ENCODE measurements at regions not wholly inside any gene's neighbourhood (a gene's known extent, or its start where the extent isn't known, plus 50 kb on each side); places are given as distances from the start of the nearest gene placed in this dataset.
"Not testable (repeated sequence)": the region's sequence is repeated elsewhere in the genome, so short reads cannot be mapped to it uniquely, and the experiment has no call there.

GRCh38 chr5:32859211-32859641 lies 148.1 kb downstream of the NPR3 start:
- TF ChIP-seq POLR2A (IDR thresholded peaks at IDR 0.05), result no peak
- TF ChIP-seq EP300 (IDR thresholded peaks at IDR 0.05), result no peak
- no peak for TF ChIP-seq POLR2AphosphoS5 (IDR thresholded peaks at IDR 0.05)
- TF ChIP-seq CTCF (IDR thresholded peaks at IDR 0.05), result no peak
- no peak overlapping the region for H3K4me3 ChIP-seq
- H3K4me1 ChIP-seq, result no peaks in the 10 kb centered on the region
- H3K27me3 ChIP-seq, result no peaks in the 10 kb centered on the region
- no peaks in the 10 kb centered on the region for H3K36me3 ChIP-seq
- H3K27ac ChIP-seq, result no peak overlapping the region
- no peak for DNase-seq (ENCODE audit: low spot score in 2 of 2)
- H3K9me3 ChIP-seq, result peaks cover 5% of the 10 kb centered on the region

GRCh38 chr5:32865475-32865874 lies 154.4 kb downstream of the NPR3 start:
- 66% methylated on average over 5 of the region's 5 CpGs for WGBS
- TF ChIP-seq EP300 (IDR thresholded peaks at IDR 0.05) (no peak), POLR2A (IDR thresholded peaks at IDR 0.05) (no peak), POLR2AphosphoS5 (IDR thresholded peaks at IDR 0.05) (no peak), CTCF (IDR thresholded peaks at IDR 0.05) (no peak)
- no peak for DNase-seq (ENCODE audit: low spot score in 2 of 2)

GRCh38 chr5:32866138-32866537 lies 155.0 kb downstream of the NPR3 start:
- Histone ChIP-seq H3K27ac (no peak overlapping the region), H3K9me3 (no peaks in the 10 kb centered on the region), H3K27me3 (no peaks in the 10 kb centered on the region), H3K4me3 (no peak overlapping the region), H3K36me3 (no peaks in the 10 kb centered on the region), H3K4me1 (no peaks in the 10 kb centered on the region)
- 70% methylated on average over 1 of the region's 1 CpG for WGBS
- DNase-seq (ENCODE audit: low spot score in 2 of 2), result no peak
- TF ChIP-seq POLR2AphosphoS5 (IDR thresholded peaks at IDR 0.05) (no peak), EP300 (IDR thresholded peaks at IDR 0.05) (no peak), CTCF (IDR thresholded peaks at IDR 0.05) (no peak), POLR2A (IDR thresholded peaks at IDR 0.05) (no peak)

More at GRCh38 chr5:32865475-32865874, 154.4 kb downstream of the NPR3 start:
- Histone ChIP-seq H3K4me1 (no peaks in the 10 kb centered on the region), H3K4me3 (no peak overlapping the region), H3K27me3 (no peaks in the 10 kb centered on the region), H3K9me3 (no peaks in the 10 kb centered on the region), H3K27ac (no peak overlapping the region), H3K36me3 (no peaks in the 10 kb centered on the region)

GRCh38 chr5:32869216-32869615 lies 158.1 kb downstream of the NPR3 start:
- peaks cover 9% of the 10 kb centered on the region for H3K9me3 ChIP-seq
- no peak for DNase-seq (ENCODE audit: low spot score in 2 of 2)
- 66% methylated on average over 3 of the region's 3 CpGs for WGBS
- H3K27me3 ChIP-seq, result no peaks in the 10 kb centered on the region
- no peak overlapping the region for H3K27ac ChIP-seq
- H3K4me1 ChIP-seq, result no peaks in the 10 kb centered on the region
- H3K4me3 ChIP-seq, result no peak overlapping the region
- TF ChIP-seq CTCF (IDR thresholded peaks at IDR 0.05) (no peak), POLR2AphosphoS5 (IDR thresholded peaks at IDR 0.05) (no peak), POLR2A (IDR thresholded peaks at IDR 0.05) (no peak)
- H3K36me3 ChIP-seq, result no peaks in the 10 kb centered on the region

GRCh38 chr5:32876791-32877190 lies 165.7 kb downstream of the NPR3 start:
- no peak for DNase-seq (ENCODE audit: low spot score in 2 of 2)
- TF ChIP-seq CTCF (IDR thresholded peaks at IDR 0.05) (no peak), POLR2A (IDR thresholded peaks at IDR 0.05) (no peak), EP300 (IDR thresholded peaks at IDR 0.05) (no peak), POLR2AphosphoS5 (IDR thresholded peaks at IDR 0.05) (no peak)
- Histone ChIP-seq H3K27me3 (no peaks in the 10 kb centered on the region), H3K9me3 (peaks cover 15% of the 10 kb centered on the region), H3K4me3 (no peak overlapping the region), H3K4me1 (no peaks in the 10 kb centered on the region), H3K27ac (no peak overlapping the region), H3K36me3 (no peaks in the 10 kb centered on the region)
- WGBS, result 53% methylated on average over 1 of the region's 1 CpG

GRCh38 chr5:32879364-32879763 lies 168.2 kb downstream of the NPR3 start:
- H3K4me3 ChIP-seq; H3K27ac ChIP-seq; DNase-seq (ENCODE audit: low spot score in 2 of 2); H3K4me1 ChIP-seq; H3K36me3 ChIP-seq; H3K9me3 ChIP-seq; H3K27me3 ChIP-seq: not testable (repeated sequence)
- WGBS, result 80% methylated on average over 3 of the region's 3 CpGs

Data from suprapubic skin (tissue), 4 donors.